SK-N-SH treated with all-trans-retinoic acid at 6 μM for 48 hours (cell line): ENCODE measurements at regions not wholly inside any gene's neighbourhood (a gene's known extent, or its start where the extent isn't known, plus 50 kb on each side); places are given as distances from the start of the nearest gene placed in this dataset.

Experiments used
- ATAC-seq: fragments of 200-7000 bp; cut with Tn5 transposase; 3 replicates; pipeline ENCODE4 v1.9.1; 2020; ENCODE audit warnings: mild to moderate bottlenecking, moderate library complexity
- BACH2 ChIP-seq: fragments of 250-450 bp; sonication (Bioruptor Pico); IDR thresholded peaks from 2 replicates; pipeline ENCODE4 v1.9.0; 2021; ENCODE audit warnings: mild to moderate bottlenecking, borderline replicate concordance
- ESRRG ChIP-seq: fragments of 250-450 bp; sonication (Bioruptor Pico); IDR thresholded peaks from 2 replicates; pipeline ENCODE4 v1.6.1; 2021; ENCODE audit warnings: mild to moderate bottlenecking
- GLIS3 ChIP-seq: fragments of 250-450 bp; sonication (Bioruptor Pico); IDR thresholded peaks from 2 replicates; pipeline ENCODE4 v1.5.0; 2020; ENCODE audit warnings: mild to moderate bottlenecking, moderate library complexity
- ISL1 ChIP-seq: fragments of 250-450 bp; sonication (Bioruptor Pico); IDR thresholded peaks from 2 replicates; pipeline ENCODE4 v2.1.2; 2022; ENCODE audit warnings: mild to moderate bottlenecking, moderate library complexity
- OSR1 ChIP-seq: fragments of 250-450 bp; sonication (Bioruptor Pico); IDR thresholded peaks from 2 replicates; pipeline ENCODE4 v1.8.0; 2022; ENCODE audit warnings: moderate library complexity, mild to moderate bottlenecking, inconsistent platforms
- RARB ChIP-seq: fragments of 250-450 bp; sonication (Bioruptor Pico); IDR thresholded peaks from 2 replicates; pipeline ENCODE4 v1.8.0; 2021; ENCODE audit warnings: mild to moderate bottlenecking, moderate library complexity
- SNAI2 ChIP-seq: fragments of 250-450 bp; sonication (Bioruptor Pico); IDR thresholded peaks from 2 replicates; pipeline ENCODE4 v1.5.0; 2020; ENCODE audit warnings: mild to moderate bottlenecking, moderate library complexity
- TCF4 ChIP-seq: fragments of 250-450 bp; sonication (Bioruptor Pico); IDR thresholded peaks from 2 replicates; pipeline ENCODE4 v1.8.0; 2021; ENCODE audit warnings: mild to moderate bottlenecking, moderate library complexity, borderline replicate concordance
- TOX ChIP-seq: fragments of 250-450 bp; sonication (Bioruptor Pico); IDR thresholded peaks from 2 replicates; pipeline ENCODE4 v1.8.0; 2021; ENCODE audit warnings: mild to moderate bottlenecking, moderate library complexity, borderline replicate concordance
- ZC3H10 ChIP-seq: fragments of 250-450 bp; sonication (Bioruptor Pico); IDR thresholded peaks from 2 replicates; pipeline ENCODE4 v1.5.1; 2021; ENCODE audit warnings: mild to moderate bottlenecking, moderate library complexity
- ZFP3 ChIP-seq: fragments of 250-450 bp; sonication (Bioruptor Pico); IDR thresholded peaks from 2 replicates; pipeline ENCODE4 v1.5.0; 2020; ENCODE audit warnings: mild to moderate bottlenecking, moderate library complexity
- ZFP30 ChIP-seq: fragments of 450-650 bp; formaldehyde crosslinking; IDR thresholded peaks from 2 replicates; pipeline ENCODE4 v1.5.0; 2022; ENCODE audit warnings: mild to moderate bottlenecking, moderate library complexity
- ZNF565 ChIP-seq: fragments of 450-650 bp; formaldehyde crosslinking; conservative IDR thresholded peaks from 2 replicates; pipeline ENCODE4 v1.5.0; 2020; ENCODE audit warnings: low read depth, mild to moderate bottlenecking, moderate library complexity
- ZNF70 ChIP-seq: fragments of 450-650 bp; formaldehyde crosslinking; IDR thresholded peaks from 2 replicates; pipeline ENCODE4 v1.5.0; 2020; ENCODE audit warnings: mild to moderate bottlenecking, moderate library complexity
- ZNF8 ChIP-seq: fragments of 450-650 bp; formaldehyde crosslinking; IDR thresholded peaks from 2 replicates; pipeline ENCODE4 v1.5.0; 2020; ENCODE audit warnings: mild to moderate bottlenecking, moderate library complexity
- TF ChIP-seq, protein P1 (sequence below): fragments of 250-450 bp; sonication (Bioruptor Pico); IDR thresholded peaks from 2 replicates; pipeline ENCODE4 v1.5.0; 2020; ENCODE audit warnings: mild to moderate bottlenecking, moderate library complexity
- TF ChIP-seq, protein P2 (sequence below): fragments of 250-450 bp; sonication (Bioruptor Pico); IDR thresholded peaks from 2 replicates; pipeline ENCODE4 v1.8.0; 2020; ENCODE audit warnings: mild to moderate bottlenecking, moderate library complexity, borderline replicate concordance
- TF ChIP-seq, protein P3 (sequence below): fragments of 250-450 bp; sonication (Bioruptor Pico); IDR thresholded peaks from 2 replicates; pipeline ENCODE4 v1.5.1; 2021; ENCODE audit warnings: mild to moderate bottlenecking, moderate library complexity
- TF ChIP-seq, protein P4 (sequence below): fragments of 250-450 bp; sonication (Bioruptor Pico); IDR thresholded peaks from 2 replicates; pipeline ENCODE4 v1.5.1; 2020; ENCODE audit warnings: low read depth, mild to moderate bottlenecking, moderate library complexity

DNA sequence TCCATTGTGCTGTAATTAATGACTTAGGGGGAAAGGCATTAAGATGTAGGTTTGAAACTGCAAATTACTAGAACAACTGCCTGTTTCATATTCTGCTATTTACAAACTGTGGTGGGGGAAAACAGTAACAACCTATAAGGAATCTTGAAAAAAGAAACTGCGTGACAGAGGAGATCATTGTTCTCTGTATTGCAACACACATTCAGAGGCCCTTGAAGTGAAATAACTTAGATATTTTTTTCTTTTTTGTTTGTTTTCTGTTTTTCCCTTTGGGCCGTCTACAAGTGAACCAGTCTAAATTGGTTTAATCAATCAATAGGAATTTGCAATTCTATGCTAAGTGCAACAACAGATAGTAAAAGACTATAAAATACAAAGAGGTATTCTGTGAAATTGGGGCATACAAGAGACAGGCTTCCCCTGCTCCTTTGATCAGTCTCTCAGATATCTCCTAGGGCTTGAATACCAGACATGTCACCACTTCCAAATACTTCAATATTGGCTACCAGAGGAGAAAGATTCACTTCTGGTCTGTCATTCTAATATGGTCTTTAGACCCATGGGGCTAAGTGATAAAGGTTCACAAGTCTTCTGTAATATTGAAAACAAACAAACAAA, 2055.1 kb upstream of the CELF4 start:
- TF ChIP-seq ZNF8 (no peak), ISL1 (no peak), ZNF565 (CRISPR knock-in tag) (no peak), SNAI2 (CRISPR knock-in tag) (no peak), TOX (CRISPR knock-in tag) (no peak)
- TF ChIP-seq, protein P1, sequence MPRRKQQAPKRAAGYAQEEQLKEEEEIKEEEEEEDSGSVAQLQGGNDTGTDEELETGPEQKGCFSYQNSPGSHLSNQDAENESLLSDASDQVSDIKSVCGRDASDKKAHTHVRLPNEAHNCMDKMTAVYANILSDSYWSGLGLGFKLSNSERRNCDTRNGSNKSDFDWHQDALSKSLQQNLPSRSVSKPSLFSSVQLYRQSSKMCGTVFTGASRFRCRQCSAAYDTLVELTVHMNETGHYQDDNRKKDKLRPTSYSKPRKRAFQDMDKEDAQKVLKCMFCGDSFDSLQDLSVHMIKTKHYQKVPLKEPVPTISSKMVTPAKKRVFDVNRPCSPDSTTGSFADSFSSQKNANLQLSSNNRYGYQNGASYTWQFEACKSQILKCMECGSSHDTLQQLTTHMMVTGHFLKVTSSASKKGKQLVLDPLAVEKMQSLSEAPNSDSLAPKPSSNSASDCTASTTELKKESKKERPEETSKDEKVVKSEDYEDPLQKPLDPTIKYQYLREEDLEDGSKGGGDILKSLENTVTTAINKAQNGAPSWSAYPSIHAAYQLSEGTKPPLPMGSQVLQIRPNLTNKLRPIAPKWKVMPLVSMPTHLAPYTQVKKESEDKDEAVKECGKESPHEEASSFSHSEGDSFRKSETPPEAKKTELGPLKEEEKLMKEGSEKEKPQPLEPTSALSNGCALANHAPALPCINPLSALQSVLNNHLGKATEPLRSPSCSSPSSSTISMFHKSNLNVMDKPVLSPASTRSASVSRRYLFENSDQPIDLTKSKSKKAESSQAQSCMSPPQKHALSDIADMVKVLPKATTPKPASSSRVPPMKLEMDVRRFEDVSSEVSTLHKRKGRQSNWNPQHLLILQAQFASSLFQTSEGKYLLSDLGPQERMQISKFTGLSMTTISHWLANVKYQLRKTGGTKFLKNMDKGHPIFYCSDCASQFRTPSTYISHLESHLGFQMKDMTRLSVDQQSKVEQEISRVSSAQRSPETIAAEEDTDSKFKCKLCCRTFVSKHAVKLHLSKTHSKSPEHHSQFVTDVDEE (CRISPR knock-in tag): no peak
- ATAC-seq: no peak

DNA sequence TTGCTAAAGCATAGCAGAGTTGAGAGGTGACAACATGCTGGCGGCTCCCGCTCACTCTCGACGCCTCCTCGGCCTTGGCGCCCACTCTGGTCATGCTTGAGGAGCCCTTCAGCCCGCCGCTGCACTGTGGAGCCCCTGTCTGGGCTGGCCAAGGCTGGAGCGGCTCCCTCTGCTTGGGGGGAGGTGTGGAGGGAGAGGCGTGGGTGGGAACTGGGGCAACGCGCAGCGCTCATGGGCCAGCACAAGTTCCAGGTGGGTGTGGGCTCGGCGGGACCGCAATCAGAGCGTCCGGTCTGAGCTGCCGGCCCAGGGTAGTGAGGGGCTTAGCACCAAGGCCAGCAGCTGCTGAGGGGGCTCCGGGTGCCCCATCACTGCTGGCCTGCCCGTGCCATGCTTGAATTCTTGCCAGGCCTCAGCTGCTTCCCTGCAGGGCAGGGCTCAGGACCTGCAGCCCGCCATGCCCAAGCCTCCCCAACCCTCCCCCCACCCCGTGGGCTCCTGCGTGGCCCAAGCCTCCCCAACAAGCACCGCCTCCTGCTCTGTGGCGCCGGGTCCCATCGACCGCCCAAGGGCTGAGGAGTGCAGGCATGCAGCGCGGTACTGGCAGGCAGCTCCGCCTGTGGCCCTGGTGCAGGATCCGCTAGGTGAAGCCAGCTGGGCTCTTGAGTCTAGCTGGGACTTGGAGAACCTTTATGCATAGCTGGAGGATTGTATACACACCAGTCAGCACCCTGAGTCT, 2052.8 kb upstream of the CELF4 start:
- ATAC-seq: no peak
- TF ChIP-seq, protein P2, sequence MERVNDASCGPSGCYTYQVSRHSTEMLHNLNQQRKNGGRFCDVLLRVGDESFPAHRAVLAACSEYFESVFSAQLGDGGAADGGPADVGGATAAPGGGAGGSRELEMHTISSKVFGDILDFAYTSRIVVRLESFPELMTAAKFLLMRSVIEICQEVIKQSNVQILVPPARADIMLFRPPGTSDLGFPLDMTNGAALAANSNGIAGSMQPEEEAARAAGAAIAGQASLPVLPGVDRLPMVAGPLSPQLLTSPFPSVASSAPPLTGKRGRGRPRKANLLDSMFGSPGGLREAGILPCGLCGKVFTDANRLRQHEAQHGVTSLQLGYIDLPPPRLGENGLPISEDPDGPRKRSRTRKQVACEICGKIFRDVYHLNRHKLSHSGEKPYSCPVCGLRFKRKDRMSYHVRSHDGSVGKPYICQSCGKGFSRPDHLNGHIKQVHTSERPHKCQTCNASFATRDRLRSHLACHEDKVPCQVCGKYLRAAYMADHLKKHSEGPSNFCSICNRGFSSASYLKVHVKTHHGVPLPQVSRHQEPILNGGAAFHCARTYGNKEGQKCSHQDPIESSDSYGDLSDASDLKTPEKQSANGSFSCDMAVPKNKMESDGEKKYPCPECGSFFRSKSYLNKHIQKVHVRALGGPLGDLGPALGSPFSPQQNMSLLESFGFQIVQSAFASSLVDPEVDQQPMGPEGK (CRISPR knock-in tag): no peak
- TF ChIP-seq, protein P3, sequence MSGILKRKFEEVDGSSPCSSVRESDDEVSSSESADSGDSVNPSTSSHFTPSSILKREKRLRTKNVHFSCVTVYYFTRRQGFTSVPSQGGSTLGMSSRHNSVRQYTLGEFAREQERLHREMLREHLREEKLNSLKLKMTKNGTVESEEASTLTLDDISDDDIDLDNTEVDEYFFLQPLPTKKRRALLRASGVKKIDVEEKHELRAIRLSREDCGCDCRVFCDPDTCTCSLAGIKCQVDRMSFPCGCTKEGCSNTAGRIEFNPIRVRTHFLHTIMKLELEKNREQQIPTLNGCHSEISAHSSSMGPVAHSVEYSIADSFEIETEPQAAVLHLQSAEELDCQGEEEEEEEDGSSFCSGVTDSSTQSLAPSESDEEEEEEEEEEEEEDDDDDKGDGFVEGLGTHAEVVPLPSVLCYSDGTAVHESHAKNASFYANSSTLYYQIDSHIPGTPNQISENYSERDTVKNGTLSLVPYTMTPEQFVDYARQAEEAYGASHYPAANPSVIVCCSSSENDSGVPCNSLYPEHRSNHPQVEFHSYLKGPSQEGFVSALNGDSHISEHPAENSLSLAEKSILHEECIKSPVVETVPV (CRISPR knock-in tag): no peak
- TF ChIP-seq ZNF70 (no peak), TOX (CRISPR knock-in tag) (no peak), ESRRG (CRISPR knock-in tag) (no peak), RARB (CRISPR knock-in tag) (no peak)

DNA sequence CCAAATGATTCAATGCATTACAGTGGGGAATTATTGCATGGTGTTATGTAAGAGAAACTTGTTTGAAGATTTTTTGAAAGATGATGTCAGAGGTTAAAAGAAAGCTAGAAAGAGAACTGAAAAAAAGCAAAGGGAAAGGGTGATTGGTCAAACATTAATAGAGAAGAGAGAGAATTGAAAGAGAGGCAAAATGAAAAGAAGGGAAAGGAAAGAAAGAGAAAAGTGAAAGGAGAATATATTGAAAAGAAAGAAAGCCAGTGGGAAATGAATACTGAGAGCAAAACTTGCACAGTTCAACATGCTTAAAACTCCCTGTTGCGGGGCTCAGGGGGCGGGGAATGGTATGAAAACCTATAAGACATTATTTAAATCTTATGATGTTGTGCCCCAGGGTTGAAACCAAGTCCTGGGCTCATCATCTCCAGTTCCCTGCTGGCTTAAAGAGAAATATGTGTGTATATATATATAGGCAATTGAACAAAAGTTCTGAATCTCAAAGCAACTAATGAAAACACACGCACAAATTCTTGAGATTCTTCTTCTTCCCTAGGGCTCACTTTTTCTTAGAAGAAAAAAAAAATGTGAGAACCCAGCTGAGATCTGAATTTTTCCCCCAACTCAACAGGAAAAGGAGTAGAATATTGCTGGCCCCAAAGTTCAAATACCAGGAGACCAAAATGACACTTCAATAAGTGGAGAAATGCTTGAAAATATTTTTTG, 2045.9 kb upstream of the CELF4 start:
- ATAC-seq: no peak
- no peak for TF ChIP-seq ZC3H10 (CRISPR knock-in tag)
- TF ChIP-seq, protein P1 (CRISPR knock-in tag): no peak
- TF ChIP-seq, protein P3 (CRISPR knock-in tag): no peak
- no peak for TF ChIP-seq RARB (CRISPR knock-in tag)
- no peak for TF ChIP-seq ZNF70
- TF ChIP-seq ZFP30 (CRISPR knock-in tag): no peak
- TF ChIP-seq, protein P4, sequence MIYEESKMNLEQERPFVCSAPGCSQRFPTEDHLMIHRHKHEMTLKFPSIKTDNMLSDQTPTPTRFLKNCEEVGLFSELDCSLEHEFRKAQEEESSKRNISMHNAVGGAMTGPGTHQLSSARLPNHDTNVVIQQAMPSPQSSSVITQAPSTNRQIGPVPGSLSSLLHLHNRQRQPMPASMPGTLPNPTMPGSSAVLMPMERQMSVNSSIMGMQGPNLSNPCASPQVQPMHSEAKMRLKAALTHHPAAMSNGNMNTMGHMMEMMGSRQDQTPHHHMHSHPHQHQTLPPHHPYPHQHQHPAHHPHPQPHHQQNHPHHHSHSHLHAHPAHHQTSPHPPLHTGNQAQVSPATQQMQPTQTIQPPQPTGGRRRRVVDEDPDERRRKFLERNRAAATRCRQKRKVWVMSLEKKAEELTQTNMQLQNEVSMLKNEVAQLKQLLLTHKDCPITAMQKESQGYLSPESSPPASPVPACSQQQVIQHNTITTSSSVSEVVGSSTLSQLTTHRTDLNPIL (CRISPR knock-in tag): no peak
- TF ChIP-seq OSR1 (CRISPR knock-in tag): no peak
- no peak for TF ChIP-seq ZNF565 (CRISPR knock-in tag)
- TF ChIP-seq BACH2 (CRISPR knock-in tag): no peak
- no peak for TF ChIP-seq TCF4
- TF ChIP-seq GLIS3 (CRISPR knock-in tag): no peak
- TF ChIP-seq SNAI2 (CRISPR knock-in tag): no peak
- TF ChIP-seq ZFP3 (CRISPR knock-in tag): no peak
- TF ChIP-seq, protein P2 (CRISPR knock-in tag): no peak
